LNCaP clone FGC (cell line): ENCODE measurements at regions not wholly inside any gene's neighbourhood (a gene's known extent, or its start where the extent isn't known, plus 50 kb on each side); places are given as distances from the start of the nearest gene placed in this dataset.

Experiments
- DNase-seq: peaks from one replicate; pipeline ENCODE4 v3.0.0-alpha.2; 2011; ENCODE audit warnings: low read depth
- H3K4me3 ChIP-seq: 2 replicates; pipeline ENCODE4 v1.5.1; 2011; ENCODE audit warnings: mild to moderate bottlenecking, low read depth, low read length, control low read depth
- TF ChIP-seq, protein P1 (sequence below): IDR thresholded peaks from 2 replicates; pipeline ENCODE4 v1.5.1; 2012; ENCODE audit warnings: mild to moderate bottlenecking; ENCODE audit not compliant: control insufficient read depth, insufficient read depth; ENCODE audit errors: extremely low read depth

- no peak overlapping the region for H3K4me3 ChIP-seq
- TF ChIP-seq, protein P1, sequence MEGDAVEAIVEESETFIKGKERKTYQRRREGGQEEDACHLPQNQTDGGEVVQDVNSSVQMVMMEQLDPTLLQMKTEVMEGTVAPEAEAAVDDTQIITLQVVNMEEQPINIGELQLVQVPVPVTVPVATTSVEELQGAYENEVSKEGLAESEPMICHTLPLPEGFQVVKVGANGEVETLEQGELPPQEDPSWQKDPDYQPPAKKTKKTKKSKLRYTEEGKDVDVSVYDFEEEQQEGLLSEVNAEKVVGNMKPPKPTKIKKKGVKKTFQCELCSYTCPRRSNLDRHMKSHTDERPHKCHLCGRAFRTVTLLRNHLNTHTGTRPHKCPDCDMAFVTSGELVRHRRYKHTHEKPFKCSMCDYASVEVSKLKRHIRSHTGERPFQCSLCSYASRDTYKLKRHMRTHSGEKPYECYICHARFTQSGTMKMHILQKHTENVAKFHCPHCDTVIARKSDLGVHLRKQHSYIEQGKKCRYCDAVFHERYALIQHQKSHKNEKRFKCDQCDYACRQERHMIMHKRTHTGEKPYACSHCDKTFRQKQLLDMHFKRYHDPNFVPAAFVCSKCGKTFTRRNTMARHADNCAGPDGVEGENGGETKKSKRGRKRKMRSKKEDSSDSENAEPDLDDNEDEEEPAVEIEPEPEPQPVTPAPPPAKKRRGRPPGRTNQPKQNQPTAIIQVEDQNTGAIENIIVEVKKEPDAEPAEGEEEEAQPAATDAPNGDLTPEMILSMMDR: no peak
- no peak for DNase-seq
These were observed 434.9 kb downstream of the PDGFC start for GRCh38 chr4:156536661-156537060.

GRCh38 chr4:156534205-156534604 is 437.4 kb downstream of the PDGFC start:
- DNase-seq: no peak
- no peak overlapping the region for H3K4me3 ChIP-seq
- TF ChIP-seq, protein P1: no peak

- TF ChIP-seq, protein P1: no peak
- H3K4me3 ChIP-seq: no peak overlapping the region
- no peak for DNase-seq
These were observed 443.4 kb downstream of the PDGFC start for GRCh38 chr4:156528216-156528615.

GRCh38 chr4:156527237-156527993 is 444.2 kb downstream of the PDGFC start:
- TF ChIP-seq, protein P1: no peak
- DNase-seq: no peak

DNA sequence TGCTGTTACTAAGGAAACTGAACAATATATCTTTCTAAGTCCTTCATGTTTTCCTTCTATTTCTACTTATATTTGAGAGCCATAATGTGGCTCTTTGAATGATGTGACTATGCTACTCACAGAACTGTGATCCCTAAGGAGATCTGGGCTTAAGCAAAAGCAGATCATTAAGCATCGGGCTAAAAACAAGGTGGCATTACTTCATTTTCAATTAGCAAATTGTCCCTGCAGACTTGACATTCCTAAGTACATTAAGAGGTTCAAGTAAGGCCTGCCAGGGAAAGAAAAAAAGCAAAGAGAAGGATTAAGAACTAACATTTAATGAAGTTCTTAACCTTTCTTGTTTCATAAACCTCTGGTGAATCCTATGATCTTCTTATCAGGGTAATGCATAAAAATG is 447.6 kb downstream of the PDGFC start:
- no peak overlapping the region for H3K4me3 ChIP-seq
- TF ChIP-seq, protein P1: no peak
- no peak for DNase-seq

More at GRCh38 chr4:156527237-156527993, 444.2 kb downstream of the PDGFC start:
- no peak overlapping the region for H3K4me3 ChIP-seq

GRCh38 chr4:156523492-156523891 is 448.1 kb downstream of the PDGFC start:
- H3K4me3 ChIP-seq: no peak overlapping the region
- TF ChIP-seq, protein P1: no peak
- no peak for DNase-seq

GRCh38 chr4:156521631-156522030 is 450.0 kb downstream of the PDGFC start:
- H3K4me3 ChIP-seq: no peak overlapping the region
- DNase-seq: no peak
- TF ChIP-seq, protein P1: no peak
